HCT116 (cell line): ENCODE measurements at regions not wholly inside any gene's neighbourhood (a gene's known extent, or its start where the extent isn't known, plus 50 kb on each side); places are given as distances from the start of the nearest gene placed in this dataset.

ENCODE experiments used
- ATAC-seq: fragments of 200-7000 bp; cut with Tn5 transposase; 2 replicates; pipeline ENCODE4 v1.9.1; 2020; ENCODE audit warnings: mild to moderate bottlenecking, moderate library complexity
- BruUV-seq: library from RNA; stranded (reverse); fragments of 400-500 nt; replicated peaks from 2 replicates; lab custom pipeline; 2021; lab: Mats Ljungman, UMichigan
- CTCF ChIA-PET: fragments of 300-600 bp; sonication (Branson Sonifier 250); formaldehyde crosslinking; loops from one replicate; lab custom pipeline; 2021; ENCODE audit warnings: antibody characterized with exemption; lab: Charles Lee
- POLR2A ChIA-PET: fragments of 300-600, 350-600 bp; sonication (Branson Sonifier 250); formaldehyde crosslinking; loops from one replicate; lab custom pipeline; 2021; ENCODE audit warnings: antibody characterized with exemption; lab: Charles Lee
- RAD21 ChIA-PET, 2 experiments: fragments of 300-600 bp; sonication (Branson Sonifier 250); formaldehyde crosslinking; loops; one replicate each; lab custom pipeline; 2023; ENCODE audit warnings: low total read pairs in 2 of 2; ENCODE audit not compliant: uncharacterized antibody in 2 of 2, unreplicated experiment in 2 of 2, low non-redundant PET in 1 of 2; lab: Charles Lee
- DNase-seq: peaks from one replicate; pipeline ENCODE4 v3.0.0-alpha.2; 2010; ENCODE audit warnings: low read depth, low spot score
- H2AFZ ChIP-seq: fragments of 200-600 bp; shearing (Covaris generic), sonication (generic); 2 replicates; pipeline ENCODE4 v1.6.1; 2017; ENCODE audit warnings: low read depth, mixed run types, mixed read lengths, antibody characterized with exemption, low read length; ENCODE audit not compliant: poor library complexity, severe bottlenecking
- H3K27ac ChIP-seq: 2 replicates; pipeline ENCODE4 v1.5.1; 2012; ENCODE audit warnings: low read depth, low read length
- H3K27me3 ChIP-seq: fragments of 200-600 bp; sonication (generic); 2 replicates; pipeline ENCODE4 v1.6.1; 2016; ENCODE audit warnings: mixed run types, low read length, mixed read lengths; ENCODE audit not compliant: insufficient read depth
- H3K36me3 ChIP-seq, 2 experiments: fragments of 200-500 bp in 1 of 2; fragments of 200-600 bp in 1 of 2; sonication (Bioruptor generic) in 1 of 2; sonication (generic) in 1 of 2; 2 replicates each; pipeline versions ENCODE4 v1.5.1 to v1.6.1; 2014 to 2016; ENCODE audit warnings: low read length in 2 of 2, inconsistent platforms in 1 of 2, mixed read lengths in 1 of 2, mixed run types in 1 of 2; ENCODE audit not compliant: insufficient read depth in 2 of 2, control insufficient read depth in 1 of 2
- H3K4me1 ChIP-seq, 2 experiments: fragments of 200-600 bp in 1 of 2; sonication (generic) in 1 of 2; 2 replicates each; pipeline versions ENCODE4 v1.5.1 to v1.6.1; 2012 to 2017; ENCODE audit warnings: low read length in 2 of 2, inconsistent platforms in 1 of 2, mild to moderate bottlenecking in 1 of 2, mixed read lengths in 1 of 2, mixed run types in 1 of 2, moderate library complexity in 1 of 2; ENCODE audit not compliant: insufficient read depth in 2 of 2, control insufficient read depth in 1 of 2
- H3K4me2 ChIP-seq: fragments of 200-600 bp; sonication (generic); 2 replicates; pipeline ENCODE4 v1.6.1; 2017; ENCODE audit warnings: mixed run types, low read length, mixed read lengths
- H3K4me3 ChIP-seq, 2 experiments: fragments of 200-600 bp in 1 of 2; sonication (generic) in 1 of 2; replicated peaks in 1 of 2; 2 replicates each; pipeline ENCODE4 v1.5.1; 2011 to 2016; ENCODE audit warnings: low read length in 2 of 2, control low read depth in 1 of 2, low read depth in 1 of 2, mild to moderate bottlenecking in 1 of 2, mixed read lengths in 1 of 2, mixed run types in 1 of 2
- H3K79me2 ChIP-seq: fragments of 200-600 bp; sonication (generic); 2 replicates; pipeline ENCODE4 v1.6.1; 2017; ENCODE audit warnings: mild to moderate bottlenecking, mixed run types, low read length, moderate library complexity, mixed read lengths; ENCODE audit not compliant: insufficient read depth
- H3K9ac ChIP-seq: fragments of 200-600 bp; sonication (generic); 2 replicates; pipeline ENCODE4 v1.6.1; 2016; ENCODE audit warnings: low read length, mixed read lengths
- H3K9me2 ChIP-seq: fragments of 200-600 bp; sonication (generic), shearing (Covaris generic); 2 replicates; pipeline ENCODE4 v1.6.1; 2017; ENCODE audit warnings: mixed run types, mild to moderate bottlenecking, moderate library complexity; ENCODE audit not compliant: insufficient read depth
- H3K9me3 ChIP-seq, 2 experiments: fragments of 200-500 bp in 1 of 2; fragments of 200-600 bp in 1 of 2; sonication (Bioruptor generic) in 1 of 2; sonication (generic) in 1 of 2; 2 replicates each; pipeline ENCODE4 v1.6.1; 2014 to 2017; ENCODE audit warnings: low read length in 2 of 2, mixed read lengths in 2 of 2, inconsistent platforms in 1 of 2, low read depth in 1 of 2, mild to moderate bottlenecking in 1 of 2, mixed run types in 1 of 2, moderate library complexity in 1 of 2; ENCODE audit not compliant: control insufficient read depth in 1 of 2, insufficient read depth in 1 of 2
- H4K20me1 ChIP-seq: fragments of 200-600 bp; sonication (generic), shearing (Covaris generic); 2 replicates; pipeline ENCODE4 v1.6.1; 2017; ENCODE audit warnings: mixed run types, mild to moderate bottlenecking, moderate library complexity; ENCODE audit not compliant: insufficient read depth
- EGR1 ChIP-seq: IDR thresholded peaks from 2 replicates; pipeline ENCODE4 v1.6.1; 2012; ENCODE audit warnings: low read depth
- ELF1 ChIP-seq: IDR thresholded peaks from 2 replicates; pipeline ENCODE4 v1.6.1; 2012; ENCODE audit warnings: low read depth, borderline replicate concordance
- EZH2phosphoT487 ChIP-seq: fragments of 200-600 bp; IDR thresholded peaks from 2 replicates; pipeline ENCODE4 v1.6.1; 2018; ENCODE audit warnings: antibody characterized with exemption, borderline replicate concordance
- FOSL1 ChIP-seq: IDR thresholded peaks from 2 replicates; pipeline ENCODE4 v1.6.1; 2012; ENCODE audit warnings: low read depth
- POLR2A ChIP-seq: IDR thresholded peaks from 2 replicates; pipeline ENCODE4 v1.7.0; 2011; ENCODE audit warnings: borderline replicate concordance; ENCODE audit not compliant: insufficient read depth, insufficient read length; ENCODE audit errors: extremely low read depth
- POLR2AphosphoS5 ChIP-seq: IDR thresholded peaks from 2 replicates; pipeline ENCODE4 v1.6.1; 2011; ENCODE audit warnings: mild to moderate bottlenecking, low read depth, low read length, moderate library complexity
- RAD21 ChIP-seq: IDR thresholded peaks from 2 replicates; pipeline ENCODE4 v1.6.1; 2012; ENCODE audit warnings: low read depth, mild to moderate bottlenecking
- SIN3A ChIP-seq: IDR thresholded peaks from 2 replicates; pipeline ENCODE4 v1.6.1; 2012; ENCODE audit warnings: low read depth
- SP1 ChIP-seq: IDR thresholded peaks from 2 replicates; pipeline ENCODE4 v1.6.1; 2012; ENCODE audit warnings: low read depth
- YY1 ChIP-seq: IDR thresholded peaks from 2 replicates; pipeline ENCODE4 v1.6.1; 2011; ENCODE audit warnings: low read length, low read depth, moderate library complexity, mild to moderate bottlenecking; ENCODE audit not compliant: insufficient replicate concordance; ENCODE audit errors: extremely low read depth
- ZFX ChIP-seq: fragments of 450-650 bp; IDR thresholded peaks from 2 replicates; pipeline ENCODE4 v1.6.1; 2017
- intact Hi-C: fragments of 100-400 bp; cut with micrococcal nuclease; formaldehyde crosslinking; loops from 2 replicates; pipeline ENCODE4 v1.10.0; 2022
- TF ChIP-seq, protein P1 (sequence below): IDR thresholded peaks from 2 replicates; pipeline ENCODE4 v1.6.1; 2012; ENCODE audit warnings: low read depth
- TF ChIP-seq, protein P2 (sequence below): IDR thresholded peaks from 2 replicates; pipeline ENCODE4 v1.6.1; 2012

DNA sequence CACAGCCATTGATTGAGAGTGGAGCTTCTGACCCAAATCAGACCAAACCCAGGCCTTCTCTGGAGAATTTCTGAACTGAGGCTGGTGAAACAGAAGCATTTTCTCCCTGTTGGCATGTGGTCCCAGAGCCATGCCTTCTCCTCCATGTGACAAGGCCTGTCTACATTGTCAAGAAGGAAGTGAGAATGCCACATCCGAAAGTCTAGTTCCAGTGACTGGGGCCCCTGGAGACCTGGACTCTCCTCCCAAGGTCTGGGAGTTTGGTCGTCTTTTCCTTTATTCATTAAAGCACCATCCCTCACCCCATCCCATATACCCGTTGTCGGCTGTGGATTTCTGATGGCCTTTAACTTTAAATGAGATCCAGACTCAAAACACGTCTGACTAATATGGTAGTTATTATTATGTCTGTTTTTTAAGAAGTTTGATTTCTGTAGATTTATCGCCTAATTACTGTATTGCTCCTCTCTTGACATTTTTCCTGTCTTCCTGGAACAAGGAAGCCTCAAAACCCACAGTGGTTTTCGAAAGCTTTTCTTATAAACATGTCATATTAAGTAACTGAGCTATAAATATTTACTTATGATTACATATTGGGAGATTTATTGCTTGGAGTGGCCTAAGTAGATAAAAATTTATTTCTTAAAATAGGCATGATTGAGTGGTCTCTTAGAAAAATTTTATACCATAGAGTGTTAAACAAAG lies 128.3 kb upstream of the FRY start:
- H3K4me2 ChIP-seq: no peak overlapping the region
- no peak overlapping the region for H3K27ac ChIP-seq
- no peak for DNase-seq
- H3K79me2 ChIP-seq: no peaks in the 10 kb centered on the region
- POLR2A ChIA-PET: no interaction called here
- H3K36me3 ChIP-seq: no peaks in the 10 kb centered on the region
- BruUV-seq: no TSS peak
- H3K9me2 ChIP-seq: no peaks in the 10 kb centered on the region
- H3K27me3 ChIP-seq: peaks cover 8% of the 10 kb centered on the region
- no peak overlapping the region for H2AFZ ChIP-seq
- no peak overlapping the region for H3K4me3 ChIP-seq
- no peak for ATAC-seq
- TF ChIP-seq ZFX: no peak
- TF ChIP-seq POLR2A: no peak
- TF ChIP-seq SIN3A: no peak
- TF ChIP-seq EGR1: no peak
- TF ChIP-seq, protein P1, sequence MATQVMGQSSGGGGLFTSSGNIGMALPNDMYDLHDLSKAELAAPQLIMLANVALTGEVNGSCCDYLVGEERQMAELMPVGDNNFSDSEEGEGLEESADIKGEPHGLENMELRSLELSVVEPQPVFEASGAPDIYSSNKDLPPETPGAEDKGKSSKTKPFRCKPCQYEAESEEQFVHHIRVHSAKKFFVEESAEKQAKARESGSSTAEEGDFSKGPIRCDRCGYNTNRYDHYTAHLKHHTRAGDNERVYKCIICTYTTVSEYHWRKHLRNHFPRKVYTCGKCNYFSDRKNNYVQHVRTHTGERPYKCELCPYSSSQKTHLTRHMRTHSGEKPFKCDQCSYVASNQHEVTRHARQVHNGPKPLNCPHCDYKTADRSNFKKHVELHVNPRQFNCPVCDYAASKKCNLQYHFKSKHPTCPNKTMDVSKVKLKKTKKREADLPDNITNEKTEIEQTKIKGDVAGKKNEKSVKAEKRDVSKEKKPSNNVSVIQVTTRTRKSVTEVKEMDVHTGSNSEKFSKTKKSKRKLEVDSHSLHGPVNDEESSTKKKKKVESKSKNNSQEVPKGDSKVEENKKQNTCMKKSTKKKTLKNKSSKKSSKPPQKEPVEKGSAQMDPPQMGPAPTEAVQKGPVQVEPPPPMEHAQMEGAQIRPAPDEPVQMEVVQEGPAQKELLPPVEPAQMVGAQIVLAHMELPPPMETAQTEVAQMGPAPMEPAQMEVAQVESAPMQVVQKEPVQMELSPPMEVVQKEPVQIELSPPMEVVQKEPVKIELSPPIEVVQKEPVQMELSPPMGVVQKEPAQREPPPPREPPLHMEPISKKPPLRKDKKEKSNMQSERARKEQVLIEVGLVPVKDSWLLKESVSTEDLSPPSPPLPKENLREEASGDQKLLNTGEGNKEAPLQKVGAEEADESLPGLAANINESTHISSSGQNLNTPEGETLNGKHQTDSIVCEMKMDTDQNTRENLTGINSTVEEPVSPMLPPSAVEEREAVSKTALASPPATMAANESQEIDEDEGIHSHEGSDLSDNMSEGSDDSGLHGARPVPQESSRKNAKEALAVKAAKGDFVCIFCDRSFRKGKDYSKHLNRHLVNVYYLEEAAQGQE: no peak
- TF ChIP-seq RAD21: no peak
- no peak for TF ChIP-seq ELF1
- no peak for TF ChIP-seq YY1
- TF ChIP-seq SP1: no peak
- no peak for TF ChIP-seq POLR2AphosphoS5
- TF ChIP-seq, protein P2, sequence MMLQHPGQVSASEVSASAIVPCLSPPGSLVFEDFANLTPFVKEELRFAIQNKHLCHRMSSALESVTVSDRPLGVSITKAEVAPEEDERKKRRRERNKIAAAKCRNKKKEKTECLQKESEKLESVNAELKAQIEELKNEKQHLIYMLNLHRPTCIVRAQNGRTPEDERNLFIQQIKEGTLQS: no peak
- TF ChIP-seq EZH2phosphoT487: no peak
- TF ChIP-seq FOSL1: no peak
- TF ChIP-seq, all 23 proteins: peak for 0
- Histone ChIP-seq H3K9ac (no peak overlapping the region), H3K9me3 (no peaks in the 10 kb centered on the region), H4K20me1 (no peaks in the 10 kb centered on the region), H3K4me1 (no peaks in the 10 kb centered on the region)
- CTCF ChIA-PET: no interaction called here
- intact Hi-C loops: no loop called here
- RAD21 ChIA-PET: no interaction called here
